B cell (primary cell): ENCODE measurements at regions not wholly inside any gene's neighbourhood (a gene's known extent, or its start where the extent isn't known, plus 50 kb on each side); places are given as distances from the start of the nearest gene placed in this dataset.

Source experiments
- ATAC-seq: fragments of 200-7000 bp; cut with Tn5 transposase; one replicate; pipeline ENCODE4 v1.10.0; 2021; ENCODE audit warnings: low read depth, mild to moderate bottlenecking, moderate number of reproducible peaks, moderate library complexity
- CTCF ChIA-PET: fragments of 350-600 bp; sonication (Branson Sonifier 250); formaldehyde crosslinking; loops from one replicate; lab custom pipeline; 2021; ENCODE audit warnings: antibody characterized with exemption, inconsistent platforms; lab: Charles Lee
- POLR2A ChIA-PET: fragments of 350-600 bp; sonication (Branson Sonifier 250); formaldehyde crosslinking; loops from one replicate; lab custom pipeline; 2021; ENCODE audit warnings: antibody characterized with exemption; lab: Charles Lee
- DNase-seq: peaks from one replicate; pipeline ENCODE4 v3.0.0; 2013
- H2AFZ ChIP-seq: 2 replicates; pipeline ENCODE4 v1.6.1; 2012; ENCODE audit warnings: mild to moderate bottlenecking, low read depth, low read length; ENCODE audit not compliant: insufficient read depth, poor library complexity, severe bottlenecking
- H3K27ac ChIP-seq, 2 donors: 1 replicate in 1 of 2; 2 replicates in 1 of 2; pipeline ENCODE4 v1.5.1; 2012 to 2013; ENCODE audit warnings: low read length in 2 of 2, mild to moderate bottlenecking in 2 of 2, moderate library complexity in 1 of 2
- H3K27me3 ChIP-seq, 4 experiments: fragments of 200-600 bp in 1 of 4; sonication (generic) in 1 of 4; replicated peaks in 1 of 4; 1 replicate in 2 of 4; 2 replicates in 2 of 4; pipeline versions ENCODE4 v1.6.1 to v1.7.0; 2013 to 2016; ENCODE audit warnings: low read length in 3 of 4, mild to moderate bottlenecking in 2 of 4, mixed read lengths in 1 of 4, moderate library complexity in 1 of 4; ENCODE audit not compliant: insufficient read depth in 4 of 4, control insufficient read depth in 3 of 4; ENCODE audit errors: control extremely low read depth in 1 of 4
- H3K36me3 ChIP-seq, 2 experiments: replicated peaks in 1 of 2; 1 replicate in 1 of 2; 2 replicates in 1 of 2; pipeline versions ENCODE4 v1.6.1 to v1.7.1; 2013; ENCODE audit warnings: low read length in 1 of 2; ENCODE audit not compliant: insufficient read depth in 2 of 2, control insufficient read depth in 1 of 2; ENCODE audit errors: control extremely low read depth in 1 of 2, extremely low read depth in 1 of 2
- H3K4me1 ChIP-seq, 2 donors: fragments of 200-600 bp in 1 of 2; sonication (generic) in 1 of 2; 1 replicate in 1 of 2; 2 replicates in 1 of 2; pipeline versions ENCODE4 v1.5.1 to v1.6.1; 2013 to 2017; ENCODE audit warnings: low read length in 2 of 2; ENCODE audit not compliant: control insufficient read depth in 2 of 2, insufficient read depth in 2 of 2
- H3K4me2 ChIP-seq: replicated peaks from 2 replicates; pipeline ENCODE3; 2012; ENCODE audit warnings: mild to moderate bottlenecking, low read depth, low read length; ENCODE audit not compliant: poor library complexity, severe bottlenecking
- H3K4me3 ChIP-seq, 5 experiments: fragments of 200-600 bp in 1 of 5; sonication (generic) in 1 of 5; 1 replicate in 3 of 5; 2 replicates in 2 of 5; pipeline versions ENCODE4 v1.5.1 to v1.7.0; 2011 to 2016; ENCODE audit warnings: low read length in 4 of 5, mild to moderate bottlenecking in 4 of 5, low read depth in 2 of 5, control low read depth in 1 of 5, moderate library complexity in 1 of 5; ENCODE audit not compliant: insufficient read depth in 1 of 5; ENCODE audit errors: control extremely low read depth in 1 of 5, extremely low read depth in 1 of 5
- H3K79me2 ChIP-seq: fragments of 200-600 bp; sonication (generic); one replicate; pipeline ENCODE4 v1.6.0; 2016; ENCODE audit warnings: low read length; ENCODE audit not compliant: control insufficient read depth, insufficient read depth
- H3K9ac ChIP-seq: fragments of 200-600 bp; sonication (generic); 2 replicates; pipeline ENCODE4 v1.6.1; 2017; ENCODE audit warnings: mild to moderate bottlenecking, low read length, moderate library complexity
- H3K9me3 ChIP-seq, 3 donors: one replicate each; pipeline versions ENCODE4 v1.6.1 to v1.7.1; 2013; ENCODE audit warnings: low read length in 2 of 3; ENCODE audit not compliant: control insufficient read depth in 2 of 3, insufficient read depth in 1 of 3; ENCODE audit errors: control extremely low read depth in 1 of 3
- H4K20me1 ChIP-seq: 2 replicates; pipeline ENCODE4 v1.6.0; 2012; ENCODE audit warnings: mild to moderate bottlenecking, low read length; ENCODE audit not compliant: insufficient read depth, control insufficient read depth, poor library complexity, severe bottlenecking
- H3K27ac Mint-ChIP-seq: one replicate; pipeline ENCODE4 v1.8.0; 2021; ENCODE audit warnings: mixed read lengths
- H3K27me3 Mint-ChIP-seq: one replicate; pipeline ENCODE4 v1.8.0; 2021; ENCODE audit warnings: mixed read lengths
- H3K4me1 Mint-ChIP-seq: one replicate; pipeline ENCODE4 v1.8.0; 2021; ENCODE audit warnings: mixed read lengths
- H3K4me3 Mint-ChIP-seq: one replicate; pipeline ENCODE4 v1.8.0; 2021; ENCODE audit warnings: mixed read lengths
- H3K9me3 Mint-ChIP-seq: one replicate; pipeline ENCODE4 v1.8.0; 2022; ENCODE audit warnings: mixed read lengths; ENCODE audit not compliant: insufficient read depth
- EZH2 ChIP-seq: IDR thresholded peaks from 2 replicates; pipeline ENCODE4 v1.6.1; 2012; ENCODE audit warnings: borderline replicate concordance, low read depth, mild to moderate bottlenecking, moderate library complexity, low read length; ENCODE audit not compliant: insufficient read depth, poor library complexity, severe bottlenecking
- WGBS: methylation state at CpG from one replicate; pipeline ENCODE4 v1.1.5; 2013; ENCODE audit warnings: missing lambda C conversion rate; ENCODE audit not compliant: insufficient coverage; 5-methylcytosine and 5-hydroxymethylcytosine counted together
- intact Hi-C: fragments of 100-400 bp; cut with micrococcal nuclease; formaldehyde crosslinking; loops from one replicate; pipeline ENCODE4 v1.10.0; 2022
- TF ChIP-seq, protein P1 (sequence below): fragments of 200-600 bp; IDR thresholded peaks from one replicate; pipeline ENCODE4 v1.8.0; 2022; ENCODE audit warnings: antibody characterized with exemption, mild to moderate bottlenecking

DNA sequence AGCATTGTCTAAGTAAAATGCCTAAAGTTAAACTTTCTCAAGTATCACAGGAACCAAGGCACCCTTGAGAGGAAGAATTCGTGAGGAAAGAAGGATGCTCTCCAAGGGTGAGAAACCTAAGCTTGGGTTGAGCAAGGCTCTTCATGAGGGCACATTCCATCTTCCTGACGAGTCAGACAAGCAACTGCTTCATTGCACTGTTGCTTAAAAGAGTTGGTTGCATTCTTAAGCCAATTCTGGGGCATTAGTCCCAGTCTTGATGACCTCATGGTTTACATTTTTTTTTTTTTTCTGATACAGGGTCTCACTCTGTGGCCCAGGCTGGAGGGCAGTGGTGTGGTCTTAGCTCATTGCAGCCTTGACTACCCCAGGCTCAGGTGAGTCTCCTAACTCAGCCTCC is 237.5 kb downstream of the ACTR3 start:
- Histone ChIP-seq H3K79me2 (no peaks in the 10 kb centered on the region), H2AFZ (no peak overlapping the region), H3K36me3 (no peaks in the 10 kb centered on the region), H3K9ac (no peak overlapping the region), H3K4me3 (no peak overlapping the region), H3K4me1 (no peaks in the 10 kb centered on the region), H3K27ac (no peak overlapping the region), H3K9me3 (no peaks in the 10 kb centered on the region), H3K27me3 (no peaks in the 10 kb centered on the region), H4K20me1 (no peaks in the 10 kb centered on the region), H3K4me2 (no peak overlapping the region)
- ChIA-PET CTCF (no interaction called here), POLR2A (no interaction called here)
- H3K4me1 Mint-ChIP-seq, result no peaks in the 10 kb centered on the region
- TF ChIP-seq EZH2, result no peak
- TF ChIP-seq, protein P1, sequence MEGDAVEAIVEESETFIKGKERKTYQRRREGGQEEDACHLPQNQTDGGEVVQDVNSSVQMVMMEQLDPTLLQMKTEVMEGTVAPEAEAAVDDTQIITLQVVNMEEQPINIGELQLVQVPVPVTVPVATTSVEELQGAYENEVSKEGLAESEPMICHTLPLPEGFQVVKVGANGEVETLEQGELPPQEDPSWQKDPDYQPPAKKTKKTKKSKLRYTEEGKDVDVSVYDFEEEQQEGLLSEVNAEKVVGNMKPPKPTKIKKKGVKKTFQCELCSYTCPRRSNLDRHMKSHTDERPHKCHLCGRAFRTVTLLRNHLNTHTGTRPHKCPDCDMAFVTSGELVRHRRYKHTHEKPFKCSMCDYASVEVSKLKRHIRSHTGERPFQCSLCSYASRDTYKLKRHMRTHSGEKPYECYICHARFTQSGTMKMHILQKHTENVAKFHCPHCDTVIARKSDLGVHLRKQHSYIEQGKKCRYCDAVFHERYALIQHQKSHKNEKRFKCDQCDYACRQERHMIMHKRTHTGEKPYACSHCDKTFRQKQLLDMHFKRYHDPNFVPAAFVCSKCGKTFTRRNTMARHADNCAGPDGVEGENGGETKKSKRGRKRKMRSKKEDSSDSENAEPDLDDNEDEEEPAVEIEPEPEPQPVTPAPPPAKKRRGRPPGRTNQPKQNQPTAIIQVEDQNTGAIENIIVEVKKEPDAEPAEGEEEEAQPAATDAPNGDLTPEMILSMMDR, result no peak
- intact Hi-C loops, result no loop called here
- peaks cover 16% of the 10 kb centered on the region for H3K27me3 Mint-ChIP-seq
- no peak for DNase-seq
- no peak overlapping the region for H3K4me3 Mint-ChIP-seq
- WGBS, result 80% methylated on average over 2 of the region's 2 CpGs
- no peak overlapping the region for H3K27ac Mint-ChIP-seq
- H3K9me3 Mint-ChIP-seq, result peaks cover 3% of the 10 kb centered on the region
- no peak for ATAC-seq

DNA sequence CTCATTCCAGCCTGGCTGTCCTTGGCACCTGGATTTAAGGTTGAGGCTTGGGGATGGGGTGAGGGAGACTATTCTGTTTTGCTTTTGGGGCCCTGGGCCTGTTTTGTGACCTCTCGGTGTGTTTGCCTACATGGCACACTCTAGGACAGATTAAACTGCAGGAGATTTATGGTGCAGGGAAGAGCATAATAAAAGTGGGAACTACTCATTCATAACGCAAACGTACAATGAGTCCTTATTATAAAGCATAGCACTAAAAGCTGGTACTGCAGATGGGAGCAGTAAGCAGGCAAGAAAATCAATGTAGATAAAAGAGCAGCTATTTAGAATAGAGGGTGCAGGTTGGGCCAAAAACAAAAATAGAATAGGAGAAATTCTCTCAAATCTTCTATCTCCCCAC is 238.4 kb downstream of the ACTR3 start:
- no peak for ATAC-seq
- no peak overlapping the region for H2AFZ ChIP-seq
- ChIA-PET POLR2A (no interaction called here), CTCF (no interaction called here)
- no peak overlapping the region for H3K4me3 ChIP-seq
- no peaks in the 10 kb centered on the region for H3K79me2 ChIP-seq
- intact Hi-C loops, result no loop called here
- Mint-ChIP-seq H3K4me1 (no peaks in the 10 kb centered on the region), H3K9me3 (peaks cover 3% of the 10 kb centered on the region), H3K27ac (no peak overlapping the region), H3K27me3 (peaks cover 18% of the 10 kb centered on the region), H3K4me3 (no peak overlapping the region)
- no peaks in the 10 kb centered on the region for H4K20me1 ChIP-seq
- 100% methylated on average over 1 of the region's 3 CpGs for WGBS
- H3K36me3 ChIP-seq, result no peaks in the 10 kb centered on the region
- no peak overlapping the region for H3K9ac ChIP-seq
- H3K27ac ChIP-seq, result no peak overlapping the region
- TF ChIP-seq, protein P1, result no peak
- TF ChIP-seq EZH2, result no peak
- H3K4me1 ChIP-seq, result no peaks in the 10 kb centered on the region
- H3K27me3 ChIP-seq, result no peaks in the 10 kb centered on the region
- no peaks in the 10 kb centered on the region for H3K9me3 ChIP-seq
- no peak overlapping the region for H3K4me2 ChIP-seq
- no peak for DNase-seq
